ENCODE measurements at regions not wholly inside any gene's neighbourhood (a gene's known extent, or its start where the extent isn't known, plus 50 kb on each side); places are given as distances from the start of the nearest gene placed in this dataset.

- Histone ChIP-seq H3K4me1 (ENCODE audit: control insufficient read depth, insufficient read depth, low read length) (no peaks in the 10 kb centered on the region), H3K27me3 (ENCODE audit: control insufficient read depth, insufficient read depth) (no peaks in the 10 kb centered on the region), H3K9me3 (ENCODE audit: control insufficient read depth, low read length) (no peaks in the 10 kb centered on the region), H3K27ac (ENCODE audit: low read length) (no peak overlapping the region), H3K4me3 (ENCODE audit: low read length) (no peak overlapping the region)
- intact Hi-C loops (cut with DNase I), result no loop called here
- peak in 1 of 3 donors; percentile 10 for DNase-seq
- no peak for ATAC-seq
- WGBS, result 64% methylated on average over 2 of the region's 2 CpGs
Measured at GRCh38 chr12:28135801-28136439, 54.3 kb upstream of the CCDC91 start.

GRCh38 chr12:28137414-28137813, 52.8 kb upstream of the CCDC91 start:
- intact Hi-C loops (cut with DNase I), result no loop called here
- Histone ChIP-seq H3K9me3 (ENCODE audit: control insufficient read depth, low read length) (no peaks in the 10 kb centered on the region), H3K27me3 (ENCODE audit: control insufficient read depth, insufficient read depth) (no peaks in the 10 kb centered on the region), H3K4me1 (ENCODE audit: control insufficient read depth, insufficient read depth, low read length) (no peaks in the 10 kb centered on the region), H3K4me3 (ENCODE audit: low read length) (no peak overlapping the region), H3K27ac (ENCODE audit: low read length) (no peak overlapping the region)
- ATAC-seq (no peak), DNase-seq (no peak)

- DNase-seq (no peak), ATAC-seq (no peak)
- Histone ChIP-seq H3K9me3 (ENCODE audit: control insufficient read depth, low read length) (no peaks in the 10 kb centered on the region), H3K27ac (ENCODE audit: low read length) (no peak overlapping the region), H3K27me3 (ENCODE audit: control insufficient read depth, insufficient read depth) (no peaks in the 10 kb centered on the region), H3K4me1 (ENCODE audit: control insufficient read depth, insufficient read depth, low read length) (no peaks in the 10 kb centered on the region), H3K4me3 (ENCODE audit: low read length) (no peak overlapping the region)
- WGBS, result 73% methylated on average over 2 of the region's 2 CpGs
- intact Hi-C loops (cut with DNase I), result no loop called here
Measured at GRCh38 chr12:28140404-28140803, 49.9 kb upstream of the CCDC91 start.
